Activated naive CD4-positive, alpha-beta T cell treated with anti-CD3 and anti-CD28 coated beads for 36 hours (primary cell): ENCODE measurements at regions not wholly inside any gene's neighbourhood (a gene's known extent, or its start where the extent isn't known, plus 50 kb on each side); places are given as distances from the start of the nearest gene placed in this dataset.

Experiments
- CTCF ChIA-PET: fragments of 350-600 bp; sonication (Branson Sonifier 250); formaldehyde crosslinking; loops from one replicate; lab custom pipeline; 2021; ENCODE audit warnings: antibody characterized with exemption; lab: Charles Lee
- DNase-seq: peaks from one replicate; pipeline ENCODE4 v3.0.0-alpha.2; 2020
- H3K27ac Mint-ChIP-seq: one replicate; pipeline ENCODE4 v1.8.0; 2021; ENCODE audit warnings: mild to moderate bottlenecking, mixed read lengths
- H3K27me3 Mint-ChIP-seq: one replicate; pipeline ENCODE4 v1.8.0; 2021; ENCODE audit warnings: low read depth, mixed read lengths
- H3K36me3 Mint-ChIP-seq: one replicate; pipeline ENCODE4 v1.8.0; 2021; ENCODE audit warnings: low read depth, mixed read lengths
- H3K4me1 Mint-ChIP-seq: one replicate; pipeline ENCODE4 v1.8.0; 2021; ENCODE audit warnings: low read depth, mixed read lengths
- H3K4me3 Mint-ChIP-seq: one replicate; pipeline ENCODE4 v1.8.0; 2021; ENCODE audit warnings: mild to moderate bottlenecking, moderate library complexity, mixed read lengths
- H3K9me3 Mint-ChIP-seq: one replicate; pipeline ENCODE4 v1.8.0; 2021; ENCODE audit warnings: mixed read lengths
- intact Hi-C: fragments of 100-400 bp; cut with micrococcal nuclease; formaldehyde crosslinking; loops from one replicate; pipeline ENCODE4 v1.15.1; 2023

- DNase-seq, result no peak
- no peak overlapping the region for H3K27ac Mint-ChIP-seq
- H3K4me3 Mint-ChIP-seq, result no peak overlapping the region
- CTCF ChIA-PET, result no interaction called here
- H3K27me3 Mint-ChIP-seq, result no peaks in the 10 kb centered on the region
- intact Hi-C loops, result no loop called here
- no peaks in the 10 kb centered on the region for H3K36me3 Mint-ChIP-seq
- no peaks in the 10 kb centered on the region for H3K9me3 Mint-ChIP-seq
- no peaks in the 10 kb centered on the region for H3K4me1 Mint-ChIP-seq
Measured at GRCh38 chr16:79821911-79822310, 221.4 kb upstream of the MAF start.

GRCh38 chr16:79816081-79816497 lies 215.6 kb upstream of the MAF start:
- Mint-ChIP-seq H3K27me3 (no peaks in the 10 kb centered on the region), H3K36me3 (no peaks in the 10 kb centered on the region), H3K4me1 (no peaks in the 10 kb centered on the region), H3K9me3 (no peaks in the 10 kb centered on the region), H3K27ac (no peak overlapping the region), H3K4me3 (no peak overlapping the region)
- CTCF ChIA-PET, result no interaction called here
- DNase-seq, result no peak
- intact Hi-C loops, result no loop called here

GRCh38 chr16:79815049-79815448 lies 214.5 kb upstream of the MAF start:
- no peak overlapping the region for H3K4me3 Mint-ChIP-seq
- no peaks in the 10 kb centered on the region for H3K27me3 Mint-ChIP-seq
- DNase-seq, result no peak
- intact Hi-C loops, result no loop called here
- H3K27ac Mint-ChIP-seq, result no peak overlapping the region
- no peaks in the 10 kb centered on the region for H3K9me3 Mint-ChIP-seq
- CTCF ChIA-PET, result no interaction called here
- H3K36me3 Mint-ChIP-seq, result no peaks in the 10 kb centered on the region
- H3K4me1 Mint-ChIP-seq, result no peaks in the 10 kb centered on the region

GRCh38 chr16:79814124-79814523 lies 213.6 kb upstream of the MAF start:
- Mint-ChIP-seq H3K4me3 (no peak overlapping the region), H3K9me3 (no peaks in the 10 kb centered on the region), H3K4me1 (no peaks in the 10 kb centered on the region), H3K36me3 (no peaks in the 10 kb centered on the region), H3K27ac (no peak overlapping the region), H3K27me3 (no peaks in the 10 kb centered on the region)
- intact Hi-C loops, result no loop called here
- CTCF ChIA-PET, result no interaction called here
- DNase-seq, result no peak

- intact Hi-C loops, result no loop called here
- H3K27ac Mint-ChIP-seq, result no peak overlapping the region
- no peaks in the 10 kb centered on the region for H3K4me1 Mint-ChIP-seq
- H3K36me3 Mint-ChIP-seq, result no peaks in the 10 kb centered on the region
- H3K4me3 Mint-ChIP-seq, result no peak overlapping the region
- H3K27me3 Mint-ChIP-seq, result peaks cover 14% of the 10 kb centered on the region
- CTCF ChIA-PET, result no interaction called here
- no peak for DNase-seq
- H3K9me3 Mint-ChIP-seq, result no peaks in the 10 kb centered on the region
Measured at GRCh38 chr16:79811541-79811940, 211.0 kb upstream of the MAF start.

- Mint-ChIP-seq H3K9me3 (no peaks in the 10 kb centered on the region), H3K36me3 (no peaks in the 10 kb centered on the region), H3K4me1 (no peaks in the 10 kb centered on the region), H3K4me3 (no peak overlapping the region), H3K27ac (no peak overlapping the region), H3K27me3 (peaks cover 18% of the 10 kb centered on the region)
- intact Hi-C loops, result no loop called here
- DNase-seq, result no peak
- CTCF ChIA-PET, result no interaction called here
Measured at GRCh38 chr16:79810449-79811189, 210.1 kb upstream of the MAF start.

- CTCF ChIA-PET, result no interaction called here
- intact Hi-C loops, result no loop called here
Measured at GRCh38 chr16:79809376-79809775, 208.8 kb upstream of the MAF start.

GRCh38 chr16:79808731-79809130 lies 208.2 kb upstream of the MAF start:
- H3K4me3 Mint-ChIP-seq, result no peak overlapping the region
- intact Hi-C loops, result no loop called here
- no peaks in the 10 kb centered on the region for H3K36me3 Mint-ChIP-seq
- H3K27me3 Mint-ChIP-seq, result peaks cover 23% of the 10 kb centered on the region
- no peak overlapping the region for H3K27ac Mint-ChIP-seq
- CTCF ChIA-PET, result interaction anchor here (0.5 kb wide), 1 partner anchor 19 kb away, joined by 3 read pairs; no protein-coding TSS in a partner anchor
- no peak for DNase-seq
- H3K9me3 Mint-ChIP-seq, result no peaks in the 10 kb centered on the region
- no peaks in the 10 kb centered on the region for H3K4me1 Mint-ChIP-seq

More at GRCh38 chr16:79809376-79809775, 208.8 kb upstream of the MAF start:
- no peak for DNase-seq
- Mint-ChIP-seq H3K36me3 (no peaks in the 10 kb centered on the region), H3K9me3 (no peaks in the 10 kb centered on the region), H3K27me3 (peaks cover 20% of the 10 kb centered on the region), H3K27ac (no peak overlapping the region), H3K4me3 (no peak overlapping the region), H3K4me1 (no peaks in the 10 kb centered on the region)

GRCh38 chr16:79806757-79807156 lies 206.2 kb upstream of the MAF start:
- Mint-ChIP-seq H3K9me3 (no peaks in the 10 kb centered on the region), H3K36me3 (no peaks in the 10 kb centered on the region), H3K4me1 (no peaks in the 10 kb centered on the region), H3K27me3 (peaks cover 23% of the 10 kb centered on the region), H3K27ac (no peak overlapping the region), H3K4me3 (no peak overlapping the region)
- intact Hi-C loops, result no loop called here
- no peak for DNase-seq
- CTCF ChIA-PET, result interaction anchor here (0.7 to 1.1 kb wide), 2 partner anchors 12 to 1663 kb away, joined by 3 read pairs; no protein-coding TSS in a partner anchor

GRCh38 chr16:79805621-79806020 lies 205.1 kb upstream of the MAF start:
- Mint-ChIP-seq H3K9me3 (no peaks in the 10 kb centered on the region), H3K36me3 (no peaks in the 10 kb centered on the region), H3K4me1 (no peaks in the 10 kb centered on the region), H3K4me3 (no peak overlapping the region), H3K27me3 (peaks cover 23% of the 10 kb centered on the region), H3K27ac (no peak overlapping the region)
- intact Hi-C loops, result no loop called here
- CTCF ChIA-PET, result no interaction called here
- no peak for DNase-seq

- Mint-ChIP-seq H3K27me3 (peaks cover 9% of the 10 kb centered on the region), H3K27ac (no peak overlapping the region), H3K4me3 (no peak overlapping the region), H3K36me3 (no peaks in the 10 kb centered on the region), H3K4me1 (no peaks in the 10 kb centered on the region), H3K9me3 (no peaks in the 10 kb centered on the region)
- intact Hi-C loops, result no loop called here
- CTCF ChIA-PET, result interaction anchor here (0.6 kb wide), 1 partner anchor 600 kb away, joined by 3 read pairs; no protein-coding TSS in a partner anchor
- no peak for DNase-seq
Measured at GRCh38 chr16:79801646-79802045, 201.1 kb upstream of the MAF start.

GRCh38 chr16:79800016-79800608 lies 199.6 kb upstream of the MAF start:
- no peaks in the 10 kb centered on the region for H3K9me3 Mint-ChIP-seq
- no peaks in the 10 kb centered on the region for H3K36me3 Mint-ChIP-seq
- H3K4me3 Mint-ChIP-seq, result no peak overlapping the region
- DNase-seq, result no peak
- no peaks in the 10 kb centered on the region for H3K4me1 Mint-ChIP-seq
- CTCF ChIA-PET, result no interaction called here
- peaks cover 6% of the 10 kb centered on the region for H3K27me3 Mint-ChIP-seq
- intact Hi-C loops, result no loop called here
- H3K27ac Mint-ChIP-seq, result no peak overlapping the region

GRCh38 chr16:79798416-79799053 lies 198.0 kb upstream of the MAF start:
- no peak overlapping the region for H3K4me3 Mint-ChIP-seq
- DNase-seq, result no peak
- H3K4me1 Mint-ChIP-seq, result no peaks in the 10 kb centered on the region
- no peaks in the 10 kb centered on the region for H3K27me3 Mint-ChIP-seq
- intact Hi-C loops, result no loop called here
- H3K27ac Mint-ChIP-seq, result no peak overlapping the region
- H3K36me3 Mint-ChIP-seq, result no peaks in the 10 kb centered on the region
- no peaks in the 10 kb centered on the region for H3K9me3 Mint-ChIP-seq
- CTCF ChIA-PET, result no interaction called here
